IMR-90 (cell line): ENCODE measurements at regions not wholly inside any gene's neighbourhood (a gene's known extent, or its start where the extent isn't known, plus 50 kb on each side); places are given as distances from the start of the nearest gene placed in this dataset.

Experiments
- ATAC-seq: fragments of 200-7000 bp; cut with Tn5 transposase; 2 replicates; pipeline ENCODE4 v1.9.1; 2020; ENCODE audit warnings: low read depth, mild to moderate bottlenecking, moderate library complexity
- BruUV-seq: library from RNA; stranded (reverse); fragments of 400-500 nt; replicated peaks from 2 replicates; lab custom pipeline; 2021; lab: Mats Ljungman, UMichigan
- CTCF ChIA-PET: fragments of 300-600 bp; formaldehyde crosslinking; extraction: SDS; loops from one replicate; lab custom pipeline; 2021; ENCODE audit warnings: antibody characterized with exemption; lab: Yijun Ruan, JAX
- POLR2A ChIA-PET: fragments of 300-600 bp; sonication (Branson Sonifier 250); formaldehyde crosslinking; loops from one replicate; lab custom pipeline; 2022; ENCODE audit warnings: antibody characterized with exemption; ENCODE audit not compliant: unreplicated experiment; lab: Charles Lee
- DNase-seq: peaks from one replicate; pipeline ENCODE4 v3.0.0; 2013
- H2AFZ ChIP-seq: replicated peaks from 2 replicates; pipeline ENCODE3; 2013; ENCODE audit warnings: low read length, mild to moderate bottlenecking; ENCODE audit not compliant: poor library complexity
- H2AK5ac ChIP-seq: 2 replicates; pipeline ENCODE4 v1.6.1; 2013; ENCODE audit warnings: low read depth, low read length, inconsistent platforms
- H2AK9ac ChIP-seq: replicated peaks from 2 replicates; pipeline ENCODE3; 2013; ENCODE audit warnings: mild to moderate bottlenecking, low read depth, low read length, moderate library complexity; ENCODE audit not compliant: poor library complexity
- H2BK120ac ChIP-seq: 2 replicates; pipeline ENCODE4 v1.6.1; 2013; ENCODE audit warnings: low read depth, low read length, inconsistent platforms
- H2BK15ac ChIP-seq: 3 replicates; pipeline ENCODE4 v1.6.1; 2013; ENCODE audit warnings: low read depth, low read length, inconsistent platforms
- H2BK20ac ChIP-seq: 2 replicates; pipeline ENCODE4 v1.6.1; 2013; ENCODE audit warnings: low read depth, mild to moderate bottlenecking, inconsistent platforms, low read length, moderate library complexity
- H2BK5ac ChIP-seq: 2 replicates; pipeline ENCODE4 v1.6.1; 2013; ENCODE audit warnings: mild to moderate bottlenecking, low read depth, low read length, inconsistent platforms; ENCODE audit not compliant: poor library complexity, severe bottlenecking
- H3K14ac ChIP-seq: replicated peaks from 2 replicates; pipeline ENCODE4 v1.6.1; 2013; ENCODE audit warnings: low read depth, low read length, inconsistent platforms
- H3K18ac ChIP-seq: 2 replicates; pipeline ENCODE4 v1.6.1; 2013; ENCODE audit warnings: low read depth, low read length, control low read depth
- H3K23ac ChIP-seq: 2 replicates; pipeline ENCODE4 v1.6.1; 2013; ENCODE audit warnings: low read depth, low read length, inconsistent platforms
- H3K27ac ChIP-seq: 2 replicates; pipeline ENCODE4 v1.5.1; 2013; ENCODE audit warnings: mild to moderate bottlenecking, control low read depth, low read length; ENCODE audit not compliant: insufficient read depth
- H3K27me3 ChIP-seq: 2 replicates; pipeline ENCODE4 v1.6.1; 2013; ENCODE audit warnings: low read length; ENCODE audit not compliant: control insufficient read depth, insufficient read depth
- H3K36me3 ChIP-seq: 2 replicates; pipeline ENCODE4 v1.6.1; 2013; ENCODE audit warnings: low read length, mixed read lengths; ENCODE audit not compliant: control insufficient read depth, insufficient read depth
- H3K4ac ChIP-seq: 2 replicates; pipeline ENCODE4 v1.6.1; 2013; ENCODE audit warnings: low read depth, low read length, inconsistent platforms
- H3K4me1 ChIP-seq: 2 replicates; pipeline ENCODE4 v1.6.1; 2013; ENCODE audit warnings: low read length, mixed read lengths; ENCODE audit not compliant: control insufficient read depth, insufficient read depth
- H3K4me2 ChIP-seq: 2 replicates; pipeline ENCODE4 v1.6.1; 2013; ENCODE audit warnings: low read depth, mild to moderate bottlenecking, control low read depth, low read length, moderate library complexity
- H3K4me3 ChIP-seq: 2 replicates; pipeline ENCODE4 v1.5.1; 2013; ENCODE audit warnings: low read depth, mild to moderate bottlenecking, control low read depth, low read length, moderate library complexity; ENCODE audit not compliant: insufficient read depth
- H3K56ac ChIP-seq: 2 replicates; pipeline ENCODE4 v1.6.1; 2013; ENCODE audit warnings: low read length, inconsistent platforms; ENCODE audit not compliant: insufficient read depth; ENCODE audit errors: extremely low read depth
- H3K79me1 ChIP-seq, 2 experiments: 2 replicates each; pipeline ENCODE4 v1.6.1; 2013; ENCODE audit warnings: low read length in 2 of 2, inconsistent platforms in 1 of 2, low read depth in 1 of 2
- H3K9ac ChIP-seq: 2 replicates; pipeline ENCODE4 v1.6.1; 2013; ENCODE audit warnings: low read depth, low read length, control low read depth
- H3K9me1 ChIP-seq: 2 replicates; pipeline ENCODE4 v1.6.1; 2013; ENCODE audit warnings: low read length, inconsistent platforms; ENCODE audit not compliant: insufficient read depth
- H3K9me3 ChIP-seq: 2 replicates; pipeline ENCODE4 v1.6.1; 2013; ENCODE audit warnings: low read length; ENCODE audit not compliant: control insufficient read depth, insufficient read depth
- H4K20me1 ChIP-seq: 2 replicates; pipeline ENCODE4 v1.6.1; 2013; ENCODE audit warnings: low read length, inconsistent platforms; ENCODE audit not compliant: insufficient read depth
- H4K5ac ChIP-seq: 2 replicates; pipeline ENCODE4 v1.6.1; 2013; ENCODE audit warnings: mild to moderate bottlenecking, low read depth, low read length, control low read depth
- H4K8ac ChIP-seq, 2 experiments: 2 replicates each; pipeline ENCODE4 v1.6.1; 2013; ENCODE audit warnings: low read depth in 2 of 2, low read length in 2 of 2, control low read depth in 1 of 2, inconsistent platforms in 1 of 2
- H4K91ac ChIP-seq: 2 replicates; pipeline ENCODE4 v1.6.1; 2013; ENCODE audit warnings: low read depth, low read length, inconsistent platforms; ENCODE audit not compliant: insufficient read depth
- BHLHE40 ChIP-seq: fragments of 150-350 bp; IDR thresholded peaks from 2 replicates; pipeline ENCODE4 v1.6.1; 2016; ENCODE audit warnings: mild to moderate bottlenecking, low read depth, low read length
- CTCF ChIP-seq: conservative IDR thresholded peaks from 2 replicates; pipeline ENCODE4 v1.5.1; 2012; ENCODE audit warnings: mild to moderate bottlenecking, low read depth, low read length, improper control_type of control experiment
- ELK1 ChIP-seq: fragments of 150-350 bp; IDR thresholded peaks from 2 replicates; pipeline ENCODE4 v1.6.1; 2016; ENCODE audit warnings: low read depth, mild to moderate bottlenecking, low read length, moderate library complexity, borderline replicate concordance
- MAZ ChIP-seq: IDR thresholded peaks from 2 replicates; pipeline ENCODE4 v1.6.1; 2012; ENCODE audit warnings: low read depth, mild to moderate bottlenecking, low read length, improper control_type of control experiment, moderate library complexity, borderline replicate concordance
- RAD21 ChIP-seq: IDR thresholded peaks from 2 replicates; pipeline ENCODE4 v1.6.1; 2012; ENCODE audit warnings: low read length, improper control_type of control experiment
- SMC3 ChIP-seq: fragments of 150-350 bp; IDR thresholded peaks from 2 replicates; pipeline ENCODE4 v1.6.1; 2016; ENCODE audit warnings: low read depth, mild to moderate bottlenecking, antibody characterized with exemption, low read length, moderate library complexity
- USF2 ChIP-seq: fragments of 150-350 bp; IDR thresholded peaks from 2 replicates; pipeline ENCODE4 v1.6.1; 2017; ENCODE audit warnings: mild to moderate bottlenecking, antibody characterized with exemption, low read length, low read depth
- WGBS, 2 experiments: methylation state at CpG; one replicate each; pipeline versions ENCODE4 v1.1.5 to v1.1.7; 2013; ENCODE audit warnings: missing lambda C conversion rate in 2 of 2; ENCODE audit not compliant: insufficient read length in 1 of 2; ENCODE audit errors: extremely low coverage in 2 of 2; 5-methylcytosine and 5-hydroxymethylcytosine counted together
- dilution Hi-C: fragments of 300-500 bp; cut with HindIII; formaldehyde crosslinking; loops from one replicate; pipeline ENCODE4 v1.14.3; 2018; ENCODE audit warnings: low sequenced_read_pairs; ENCODE audit not compliant: unreplicated experiment
- in situ Hi-C: fragments of 300-500 bp; cut with MboI; formaldehyde crosslinking; loops from 3 replicates; pipeline ENCODE4 v1.14.3; 2019; ENCODE audit warnings: low sequenced_read_pairs, inconsistent platforms, mixed read lengths
- intact Hi-C: fragments of 100-400 bp; cut with micrococcal nuclease; formaldehyde crosslinking; loops from 2 replicates; pipeline ENCODE4 v1.10.0; 2022

- Histone ChIP-seq H3K9me3 (no peaks in the 10 kb centered on the region), H3K4ac (no peak overlapping the region), H2BK20ac (no peak overlapping the region), H3K79me1 (no peaks in the 10 kb centered on the region), H3K36me3 (no peaks in the 10 kb centered on the region), H3K4me3 (no peak overlapping the region), H2BK15ac (no peak overlapping the region), H4K20me1 (no peaks in the 10 kb centered on the region), H4K91ac (no peak overlapping the region), H4K5ac (no peak overlapping the region), H4K8ac (no peak overlapping the region), H2BK5ac (no peak overlapping the region), H3K9ac (no peak overlapping the region), H3K56ac (no peak overlapping the region), H3K14ac (no peak overlapping the region), H3K4me1 (no peaks in the 10 kb centered on the region), H3K18ac (no peak overlapping the region), H3K27me3 (no peaks in the 10 kb centered on the region), H2AK9ac (no peak overlapping the region), H3K23ac (no peak overlapping the region), H2AFZ (no peak overlapping the region), H3K27ac (no peak overlapping the region), H3K4me2 (no peak overlapping the region), H2BK120ac (no peak overlapping the region), H2AK5ac (no peak overlapping the region), H3K9me1 (no peaks in the 10 kb centered on the region)
- in situ Hi-C loops (no loop called here), dilution Hi-C loops (no loop called here), intact Hi-C loops (no loop called here)
- DNase-seq (no peak), ATAC-seq (no peak)
- CTCF ChIA-PET = no interaction called here
- TF ChIP-seq CTCF (no peak), MAZ (no peak), BHLHE40 (no peak), ELK1 (no peak), USF2 (no peak), SMC3 (no peak), RAD21 (no peak)
- WGBS, 2 experiments = no CpG with 5 or more reads among the region's 2 CpGs
- POLR2A ChIA-PET = no interaction called here
- BruUV-seq = no TSS peak
Observed at GRCh38 chr3:153852355-153852754, 268.8 kb upstream of the ARHGEF26 start.
